Heart right ventricle (tissue), 16 donors: ENCODE measurements at regions not wholly inside any gene's neighbourhood (a gene's known extent, or its start where the extent isn't known, plus 50 kb on each side); places are given as distances from the start of the nearest gene placed in this dataset.

Experiments used
- ATAC-seq, 8 donors: fragments of 200-7000 bp; cut with Tn5 transposase; one replicate each; pipeline ENCODE4 v1.9.1; 2020; ENCODE audit warnings: mild to moderate bottlenecking in 8 of 8, moderate library complexity in 8 of 8, moderate number of reproducible peaks in 1 of 8
- DNase-seq, 2 donors: peaks; one replicate each; pipeline ENCODE4 v3.0.0-alpha.2; 2020
- H3K27ac ChIP-seq, 10 donors: fragments of 200-600 bp; sonication (generic) in 2 of 10; one replicate each; pipeline versions ENCODE4 v1.5.0 to v1.8.0; 2020 to 2022; ENCODE audit warnings: mild to moderate bottlenecking in 3 of 10
- H3K27me3 ChIP-seq, 7 donors: fragments of 200-600 bp; one replicate each; pipeline ENCODE4 v1.8.0; 2021 to 2022; ENCODE audit warnings: mild to moderate bottlenecking in 2 of 7
- H3K36me3 ChIP-seq, 9 donors: fragments of 200-600 bp; sonication (generic) in 1 of 9; one replicate each; pipeline versions ENCODE4 v1.5.0 to v1.8.0; 2020 to 2022; ENCODE audit warnings: mild to moderate bottlenecking in 2 of 9
- H3K4me1 ChIP-seq, 9 donors: fragments of 200-600 bp; sonication (generic) in 1 of 9; one replicate each; pipeline versions ENCODE4 v1.5.0 to v1.8.0; 2020 to 2022; ENCODE audit warnings: mild to moderate bottlenecking in 4 of 9
- H3K4me3 ChIP-seq, 10 donors: fragments of 200-600 bp; sonication (generic) in 2 of 10; one replicate each; pipeline versions ENCODE4 v1.5.0 to v1.8.0; 2020 to 2022; ENCODE audit warnings: mild to moderate bottlenecking in 7 of 10, moderate library complexity in 2 of 10
- H3K9me3 ChIP-seq, 11 donors: fragments of 200-600 bp in 10 of 11; sonication (generic) in 2 of 11; one replicate each; pipeline versions ENCODE4 v1.5.0 to v1.8.0; 2013 to 2022; ENCODE audit warnings: mild to moderate bottlenecking in 2 of 11, control low read depth in 1 of 11, moderate library complexity in 1 of 11
- WGBS, 2 donors: extraction: QIAGEN DNeasy Blood & Tissue Kit; methylation state at CpG; one replicate each; pipeline ENCODE4 v1.1.7; 2013; ENCODE audit warnings: inconsistent platforms in 1 of 2; 5-methylcytosine and 5-hydroxymethylcytosine counted together
- intact Hi-C, 10 donors: fragments of 100-400 bp; cut with DNase I; formaldehyde crosslinking; loops; one replicate each; pipeline versions ENCODE4 v1.11.1 to v1.14.2; 2022
- TF ChIP-seq, protein P1 (sequence below), 9 donors: fragments of 200-600 bp; sonication (generic) in 2 of 9; IDR thresholded peaks; one replicate each; pipeline versions ENCODE4 v1.5.0 to v1.8.0; 2021 to 2022; ENCODE audit warnings: antibody characterized with exemption in 9 of 9, mild to moderate bottlenecking in 5 of 9, moderate library complexity in 1 of 9
- donor health status: Arrhythmogenic right ventricular cardiomyopathy.
- donor health status: ischemic (EF 13 %, LVEDD 7.1; RV severe dilation, severe dysfunction).
- donor health status: healthy with polysubstance abuse.
- donor health status: DM: no; HTN: yes; CAD: no.
- donor health status: DM: no; HTN: no; CAD: no.
- donor health status: ischemic (EF 25% LVEDD 6.9; RV normal size, moderate dysfunction).
- donor health status: ischemic (EF 25% LVEDD 5.7; RV mildly dilated, moderate dysfunction).
- donor health status: healthy.
- donor health status: DM: yes; HTN: yes; CAD: no.
- donor health status: Ischemic cardiomyopathy.
- donor health status: ischemic (EF 35%, LVEDD 5.7; RV mildly dilated, moderate dysfunction).
- donor health status: nonischemic (EF 11% LVEDD 7.7; RV severe dilation, severe dysfunction).
- donor health status: DM: yes; HTN: yes; CAD: no.
- donor health status: PGD.
- donor health status: ischemic (EF 29% LVEDD 5.4; RV normal size, mild dysfunction).
- donor health status: nonischemic (EF 23%, LVEDD 6.1; RV moderate dilation, normal function).

DNA sequence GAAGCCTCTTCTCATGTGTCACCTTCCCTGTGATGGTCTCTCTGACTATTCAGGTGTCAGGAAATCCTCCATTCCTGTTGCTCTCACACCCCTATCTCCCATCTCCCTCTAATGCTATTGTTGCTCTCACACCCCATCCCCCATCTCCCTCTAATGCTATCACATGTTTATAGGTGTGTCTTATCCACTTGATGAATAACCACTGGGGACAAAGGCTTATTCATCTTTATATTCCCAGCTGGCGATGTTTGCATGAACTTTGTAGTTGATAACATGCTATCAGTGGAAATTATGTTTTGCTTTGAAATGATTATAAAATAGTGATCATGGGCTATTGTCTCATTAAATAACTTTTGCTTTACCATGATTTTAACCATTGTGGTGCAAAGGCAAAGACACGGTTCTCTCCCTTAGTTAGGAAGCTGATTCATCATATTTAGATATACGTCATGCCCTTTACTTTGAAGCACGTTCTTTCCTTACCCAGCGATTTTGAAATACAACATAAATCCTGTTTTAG, 220.5 kb downstream of the PMAIP1 start:
- Histone ChIP-seq H3K27me3 (no peaks in the 10 kb centered on the region), H3K4me3 (no peak overlapping the region), H3K4me1 (no peaks in the 10 kb centered on the region), H3K36me3 (no peaks in the 10 kb centered on the region), H3K27ac (no peak overlapping the region), H3K9me3 (peaks cover 0 to 8% (median 0%) of the 10 kb centered on the region in 11 donors)
- ATAC-seq = no peak
- intact Hi-C loops = no loop called here
- 78 to 86% methylated on average over 5 of the region's 5 CpGs for WGBS, 2 donors
- TF ChIP-seq, protein P1, sequence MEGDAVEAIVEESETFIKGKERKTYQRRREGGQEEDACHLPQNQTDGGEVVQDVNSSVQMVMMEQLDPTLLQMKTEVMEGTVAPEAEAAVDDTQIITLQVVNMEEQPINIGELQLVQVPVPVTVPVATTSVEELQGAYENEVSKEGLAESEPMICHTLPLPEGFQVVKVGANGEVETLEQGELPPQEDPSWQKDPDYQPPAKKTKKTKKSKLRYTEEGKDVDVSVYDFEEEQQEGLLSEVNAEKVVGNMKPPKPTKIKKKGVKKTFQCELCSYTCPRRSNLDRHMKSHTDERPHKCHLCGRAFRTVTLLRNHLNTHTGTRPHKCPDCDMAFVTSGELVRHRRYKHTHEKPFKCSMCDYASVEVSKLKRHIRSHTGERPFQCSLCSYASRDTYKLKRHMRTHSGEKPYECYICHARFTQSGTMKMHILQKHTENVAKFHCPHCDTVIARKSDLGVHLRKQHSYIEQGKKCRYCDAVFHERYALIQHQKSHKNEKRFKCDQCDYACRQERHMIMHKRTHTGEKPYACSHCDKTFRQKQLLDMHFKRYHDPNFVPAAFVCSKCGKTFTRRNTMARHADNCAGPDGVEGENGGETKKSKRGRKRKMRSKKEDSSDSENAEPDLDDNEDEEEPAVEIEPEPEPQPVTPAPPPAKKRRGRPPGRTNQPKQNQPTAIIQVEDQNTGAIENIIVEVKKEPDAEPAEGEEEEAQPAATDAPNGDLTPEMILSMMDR (IDR thresholded peaks at IDR 0.05) = no peak
- no peak for DNase-seq

DNA sequence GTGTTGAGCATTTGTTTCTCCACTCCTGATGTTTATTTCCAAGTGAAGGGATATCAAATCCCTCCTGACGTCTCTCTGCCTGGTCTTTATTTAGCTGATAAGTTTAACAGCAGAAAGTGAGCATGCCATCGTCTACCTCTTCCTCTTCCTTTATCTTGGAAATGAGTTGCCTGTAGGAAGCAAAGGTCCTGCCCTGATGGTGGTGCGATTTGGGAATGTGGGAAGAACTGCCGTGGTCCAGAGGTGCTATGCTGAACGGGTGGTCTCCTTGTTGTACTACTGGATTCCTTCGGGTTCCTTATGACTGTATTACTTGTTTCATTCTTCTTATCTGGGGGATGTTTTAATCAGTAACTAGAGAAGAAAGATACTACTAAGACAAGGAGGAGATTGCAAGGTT, 217.5 kb downstream of the PMAIP1 start:
- Histone ChIP-seq H3K36me3 (no peaks in the 10 kb centered on the region), H3K27me3 (peaks cover 0 to 3% (median 0%) of the 10 kb centered on the region in 7 donors), H3K4me3 (no peak overlapping the region), H3K4me1 (no peaks in the 10 kb centered on the region), H3K27ac (no peak overlapping the region), H3K9me3 (peaks cover 0 to 8% (median 0%) of the 10 kb centered on the region in 11 donors)
- ATAC-seq = no peak
- no peak for DNase-seq
- 34 to 35% methylated on average over 6 of the region's 6 CpGs for WGBS, 2 donors
- intact Hi-C loops = no loop called here
- TF ChIP-seq, protein P1 (IDR thresholded peaks at IDR 0.05) = no peak

DNA sequence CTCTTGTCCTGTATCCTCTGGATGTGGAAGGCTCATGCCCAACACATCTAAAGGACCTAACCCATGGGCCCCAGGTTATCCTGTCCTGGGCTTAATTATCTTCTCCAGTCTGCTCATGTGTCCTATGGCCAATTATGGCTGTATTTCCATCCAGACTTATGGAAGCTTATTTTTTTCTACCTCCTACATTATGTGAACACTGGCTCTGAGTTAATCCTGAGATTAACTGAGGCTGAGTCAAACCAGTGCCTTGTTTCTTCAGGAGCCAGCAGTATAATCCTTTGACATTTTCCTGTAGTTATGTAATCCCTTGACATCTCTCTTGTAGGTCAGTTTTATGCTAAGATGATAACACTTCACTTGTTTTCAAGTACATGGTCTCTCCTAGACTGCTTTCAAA, 213.6 kb downstream of the PMAIP1 start:
- DNase-seq (no peak), ATAC-seq (no peak)
- no peaks in the 10 kb centered on the region for H3K4me1 ChIP-seq
- peaks cover 0 to 3% (median 0%) of the 10 kb centered on the region in 7 donors for H3K27me3 ChIP-seq
- no peaks in the 10 kb centered on the region for H3K36me3 ChIP-seq
- TF ChIP-seq, protein P1 (IDR thresholded peaks at IDR 0.05) = no peak
- H3K27ac ChIP-seq = no peak overlapping the region
- H3K9me3 ChIP-seq = peaks cover 0 to 9% (median 0%) of the 10 kb centered on the region in 11 donors
- intact Hi-C loops = no loop called here
- no peak overlapping the region for H3K4me3 ChIP-seq

DNA sequence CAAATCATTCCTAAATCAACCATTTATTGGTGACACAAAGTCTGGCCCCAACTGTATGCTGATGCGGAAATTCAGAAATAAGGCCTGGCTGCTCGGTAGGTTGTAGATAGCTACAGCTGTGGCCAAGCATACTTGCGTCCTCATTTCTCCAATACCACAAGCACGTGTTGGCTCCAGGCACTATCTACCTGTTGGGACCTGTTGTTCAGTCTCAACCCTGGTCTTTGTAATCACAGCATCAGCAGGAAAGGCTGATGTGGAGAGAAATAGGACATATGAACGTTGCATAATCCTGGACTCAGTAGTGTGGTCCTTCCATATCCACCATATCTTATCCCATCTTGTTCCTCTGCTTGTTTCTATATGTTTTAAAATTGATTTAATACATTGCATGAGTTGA, 212.6 kb downstream of the PMAIP1 start:
- H3K9me3 ChIP-seq = peaks cover 0 to 9% (median 0%) of the 10 kb centered on the region in 11 donors
- DNase-seq (no peak), ATAC-seq (no peak)
- intact Hi-C loops = no loop called here
- TF ChIP-seq, protein P1 (IDR thresholded peaks at IDR 0.05) = no peak
- H3K4me1 ChIP-seq = no peaks in the 10 kb centered on the region
- no peak overlapping the region for H3K4me3 ChIP-seq
- H3K36me3 ChIP-seq = no peaks in the 10 kb centered on the region
- H3K27me3 ChIP-seq = peaks cover 0 to 3% (median 0%) of the 10 kb centered on the region in 7 donors
- 89% methylated on average over 5 of the region's 5 CpGs for WGBS, 2 donors
- no peak overlapping the region for H3K27ac ChIP-seq
